PC-3 (cell line): ENCODE measurements at regions not wholly inside any gene's neighbourhood (a gene's known extent, or its start where the extent isn't known, plus 50 kb on each side); places are given as distances from the start of the nearest gene placed in this dataset.

Experiments
- ATAC-seq: fragments of 200-7000 bp; cut with Tn5 transposase; 2 replicates; pipeline ENCODE4 v1.9.1; 2020; ENCODE audit warnings: mild to moderate bottlenecking, moderate library complexity
- BruUV-seq: library from RNA; stranded (reverse); fragments of 400-500 nt; replicated peaks from 2 replicates; lab custom pipeline; 2021; lab: Mats Ljungman, UMichigan
- CTCF ChIA-PET: fragments of 300-600 bp; sonication (Branson Sonifier 250); formaldehyde crosslinking; loops from one replicate; lab custom pipeline; 2022; ENCODE audit warnings: antibody characterized with exemption; lab: Charles Lee
- POLR2A ChIA-PET: fragments of 300-600 bp; sonication (Branson Sonifier 250); formaldehyde crosslinking; loops from one replicate; lab custom pipeline; 2022; ENCODE audit warnings: antibody characterized with exemption; ENCODE audit not compliant: unreplicated experiment; lab: Charles Lee
- DNase-seq: peaks from one replicate; pipeline ENCODE4 v3.0.0-alpha.2; 2015
- H2AFZ ChIP-seq: fragments of 300-600 bp; sonication (generic); 2 replicates; pipeline ENCODE4 v1.6.0; 2016; ENCODE audit warnings: antibody characterized with exemption, low read length
- H3F3A ChIP-seq: fragments of 300-600 bp; sonication (generic); one replicate; pipeline ENCODE4 v1.6.0; 2017; ENCODE audit warnings: antibody characterized with exemption, low read length, control low read depth, mild to moderate bottlenecking; ENCODE audit not compliant: unreplicated experiment
- H3K27ac ChIP-seq: fragments of 300-600 bp; sonication (generic); 2 replicates; pipeline ENCODE4 v1.5.1; 2016; ENCODE audit warnings: mild to moderate bottlenecking, low read length
- H3K27me3 ChIP-seq: fragments of 300-600 bp; sonication (generic); 2 replicates; pipeline ENCODE4 v1.6.1; 2016; ENCODE audit warnings: low read length, mixed read lengths
- H3K36me3 ChIP-seq: fragments of 300-600 bp; sonication (generic); 2 replicates; pipeline ENCODE4 v1.6.1; 2016; ENCODE audit warnings: low read depth, mixed run types, low read length, mixed read lengths
- H3K4me1 ChIP-seq: fragments of 300-600 bp; sonication (generic); 2 replicates; pipeline ENCODE4 v1.5.1; 2016; ENCODE audit warnings: low read length; ENCODE audit not compliant: insufficient read depth
- H3K4me2 ChIP-seq: fragments of 300-600 bp; sonication (generic); 2 replicates; pipeline ENCODE4 v1.6.0; 2016; ENCODE audit warnings: low read length
- H3K4me3 ChIP-seq: fragments of 300-600 bp; sonication (generic); 2 replicates; pipeline ENCODE4 v1.5.1; 2016; ENCODE audit warnings: mild to moderate bottlenecking, low read length, mixed read lengths
- H3K79me2 ChIP-seq: fragments of 300-600 bp; sonication (generic); 2 replicates; pipeline ENCODE4 v1.6.1; 2017; ENCODE audit warnings: low read length, mixed read lengths
- H3K9ac ChIP-seq: fragments of 300-600 bp; sonication (generic); 2 replicates; pipeline ENCODE4 v1.6.0; 2016; ENCODE audit warnings: mild to moderate bottlenecking, low read length
- H3K9me2 ChIP-seq: fragments of 300-600 bp; sonication (generic); replicated peaks from 2 replicates; pipeline ENCODE4 v1.6.1; 2016; ENCODE audit warnings: mixed run types, low read length, mixed read lengths
- H3K9me3 ChIP-seq: fragments of 300-600 bp; sonication (generic); 2 replicates; pipeline ENCODE4 v1.6.1; 2016; ENCODE audit warnings: low read length, mixed read lengths
- H4K20me1 ChIP-seq: fragments of 300-600 bp; sonication (generic); 2 replicates; pipeline ENCODE4 v1.6.1; 2016; ENCODE audit warnings: low read length, mixed read lengths
- CTCF ChIP-seq: fragments of 300-600 bp; sonication (generic); conservative IDR thresholded peaks from 2 replicates; pipeline ENCODE4 v1.5.1; 2017; ENCODE audit warnings: antibody characterized with exemption, low read depth, mild to moderate bottlenecking, low read length
- EZH2 ChIP-seq: fragments of 300-600 bp; sonication (generic); IDR thresholded peaks from one replicate; pipeline ENCODE4 v1.6.1; 2017; ENCODE audit warnings: antibody characterized with exemption, mild to moderate bottlenecking, low read length; ENCODE audit not compliant: unreplicated experiment
- EZH2phosphoT487 ChIP-seq: fragments of 300-600 bp; sonication (generic); IDR thresholded peaks from 2 replicates; pipeline ENCODE4 v1.6.1; 2018; ENCODE audit warnings: mild to moderate bottlenecking, antibody characterized with exemption, low read length, borderline replicate concordance
- intact Hi-C: fragments of 100-400 bp; cut with micrococcal nuclease; formaldehyde crosslinking; loops from 2 replicates; pipeline ENCODE4 v1.9.0; 2023

- no peak overlapping the region for H3K9ac ChIP-seq
- H3K4me3 ChIP-seq, result no peak overlapping the region
- no peaks in the 10 kb centered on the region for H3K27me3 ChIP-seq
- H4K20me1 ChIP-seq, result no peaks in the 10 kb centered on the region
- H3K79me2 ChIP-seq, result no peaks in the 10 kb centered on the region
- ATAC-seq, result no peak
- no peak overlapping the region for H2AFZ ChIP-seq
- no peak overlapping the region for H3K27ac ChIP-seq
- BruUV-seq, result no TSS peak
- H3K9me3 ChIP-seq, result peaks cover 5% of the 10 kb centered on the region; the same call in 1 of the 2 replicates
- H3F3A ChIP-seq, result no peaks in the 10 kb centered on the region
- POLR2A ChIA-PET, result no interaction called here
- intact Hi-C loops, result no loop called here
- CTCF ChIA-PET, result no interaction called here
- H3K36me3 ChIP-seq, result no peaks in the 10 kb centered on the region
- H3K4me1 ChIP-seq, result no peaks in the 10 kb centered on the region
- no peak for DNase-seq
- no peaks in the 10 kb centered on the region for H3K9me2 ChIP-seq
- H3K4me2 ChIP-seq, result no peak overlapping the region
- no peak for TF ChIP-seq EZH2phosphoT487
- no peak for TF ChIP-seq CTCF
- no peak for TF ChIP-seq EZH2
Measured at GRCh38 chr22:34851918-34852662, 213.9 kb upstream of the ISX start.

GRCh38 chr22:34855471-34855870 lies 210.5 kb upstream of the ISX start:
- Histone ChIP-seq H3K27me3 (no peaks in the 10 kb centered on the region), H4K20me1 (no peaks in the 10 kb centered on the region), H3K9ac (no peak overlapping the region), H3K9me2 (no peaks in the 10 kb centered on the region), H2AFZ (no peak overlapping the region), H3K4me2 (no peak overlapping the region), H3K36me3 (no peaks in the 10 kb centered on the region), H3K4me3 (no peak overlapping the region), H3K4me1 (no peaks in the 10 kb centered on the region), H3K27ac (no peak overlapping the region), H3F3A (no peaks in the 10 kb centered on the region), H3K9me3 (no peaks in the 10 kb centered on the region), H3K79me2 (no peaks in the 10 kb centered on the region)
- POLR2A ChIA-PET, result no interaction called here
- ATAC-seq (no peak), DNase-seq (no peak)
- BruUV-seq, result no TSS peak
- intact Hi-C loops, result no loop called here
- TF ChIP-seq EZH2phosphoT487 (no peak), EZH2 (no peak), CTCF (no peak)
- CTCF ChIA-PET, result no interaction called here

GRCh38 chr22:34858066-34858465 lies 207.9 kb upstream of the ISX start:
- H3K27me3 ChIP-seq, result no peaks in the 10 kb centered on the region
- H3K9ac ChIP-seq, result no peak overlapping the region

More at GRCh38 chr22:34858066-34858465, 207.9 kb upstream of the ISX start:
- no peaks in the 10 kb centered on the region for H3F3A ChIP-seq
- no peak for DNase-seq
- H3K4me3 ChIP-seq, result no peak overlapping the region
- ATAC-seq, result no peak
- H3K36me3 ChIP-seq, result no peaks in the 10 kb centered on the region
- no peaks in the 10 kb centered on the region for H4K20me1 ChIP-seq
- intact Hi-C loops, result no loop called here
- ChIA-PET CTCF (no interaction called here), POLR2A (no interaction called here)
- no peaks in the 10 kb centered on the region for H3K79me2 ChIP-seq
- no TSS peak for BruUV-seq
- H2AFZ ChIP-seq, result no peak overlapping the region
- no peak overlapping the region for H3K4me2 ChIP-seq
- H3K9me3 ChIP-seq, result no peaks in the 10 kb centered on the region
- no peaks in the 10 kb centered on the region for H3K4me1 ChIP-seq
- TF ChIP-seq CTCF (no peak), EZH2phosphoT487 (no peak), EZH2 (no peak)
- H3K9me2 ChIP-seq, result no peaks in the 10 kb centered on the region
- no peak overlapping the region for H3K27ac ChIP-seq
